ENCODE measurements at regions not wholly inside any gene's neighbourhood (a gene's known extent, or its start where the extent isn't known, plus 50 kb on each side); places are given as distances from the start of the nearest gene placed in this dataset. TPM values are rescaled to one million over a fixed set of nuclear protein-coding genes. Genes with fewer than 3 reads are reported as not detected.

- Mint-ChIP-seq H3K4me1 (ENCODE audit: unreplicated experiment) (no peaks in the 10 kb centered on the region), H3K4me3 (ENCODE audit: unreplicated experiment) (no peak overlapping the region), H3K27ac (ENCODE audit: unreplicated experiment) (no peak overlapping the region), H3K36me3 (ENCODE audit: low read depth, unreplicated experiment) (peaks cover under 1% of the 10 kb centered on the region), H3K9me3 (ENCODE audit: unreplicated experiment) (peaks cover 2% of the 10 kb centered on the region), H3K27me3 (ENCODE audit: unreplicated experiment) (peaks cover 2% of the 10 kb centered on the region)
- DNase-seq (ENCODE audit: low spot score), result no peak
- TF ChIP-seq CTCF (IDR thresholded peaks at IDR 0.05; ENCODE audit: unreplicated experiment), result no peak
Observed at GRCh38 chr3:118833075-118833474, 201.6 kb downstream of the IGSF11 start.

- peaks cover 4% of the 10 kb centered on the region for H3K36me3 Mint-ChIP-seq (ENCODE audit: low read depth, unreplicated experiment)
- no peaks in the 10 kb centered on the region for H3K4me1 Mint-ChIP-seq (ENCODE audit: unreplicated experiment)
- H3K9me3 Mint-ChIP-seq (ENCODE audit: unreplicated experiment), result peaks cover 15% of the 10 kb centered on the region
- H3K4me3 Mint-ChIP-seq (ENCODE audit: unreplicated experiment), result no peak overlapping the region
- DNase-seq (ENCODE audit: low spot score), result no peak
- TF ChIP-seq CTCF (IDR thresholded peaks at IDR 0.05; ENCODE audit: unreplicated experiment), result no peak
- H3K27me3 Mint-ChIP-seq (ENCODE audit: unreplicated experiment), result peaks cover 2% of the 10 kb centered on the region
- no peak overlapping the region for H3K27ac Mint-ChIP-seq (ENCODE audit: unreplicated experiment)
Observed at GRCh38 chr3:118838871-118839270, 195.8 kb downstream of the IGSF11 start.

DNA sequence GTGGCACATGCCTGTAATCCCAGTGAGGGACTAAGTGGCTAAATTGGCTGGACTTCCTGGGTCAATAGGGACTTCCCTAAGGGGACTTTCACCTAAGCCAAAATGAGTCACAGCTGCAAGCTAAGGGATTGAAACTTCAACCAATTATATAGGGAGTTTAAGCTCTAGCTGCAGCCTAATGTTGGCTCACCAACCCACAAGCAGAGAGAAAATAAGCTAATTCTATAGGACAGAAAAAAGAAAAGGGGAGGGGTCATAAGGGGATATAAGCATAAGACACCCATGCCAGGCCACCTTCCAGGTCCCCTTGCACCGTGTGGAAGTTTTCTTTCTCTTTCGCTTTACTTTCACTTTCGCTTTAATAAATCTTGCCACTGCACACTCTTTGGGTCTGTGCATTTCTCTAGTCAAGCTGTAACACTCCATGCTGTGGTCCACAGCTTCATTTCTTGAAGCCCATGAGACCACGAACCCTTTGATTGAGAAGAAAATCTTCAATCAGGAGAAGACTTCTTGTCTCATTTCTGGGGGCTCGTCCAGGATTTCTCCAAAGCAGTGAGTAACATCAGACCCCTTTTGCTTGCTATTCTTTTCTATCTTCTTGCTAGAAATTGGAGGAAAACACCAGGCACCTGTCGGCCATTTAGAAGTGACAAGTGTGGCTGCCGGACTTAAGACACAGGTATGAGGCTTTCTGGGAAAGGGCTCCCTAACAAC is 192.3 kb downstream of the IGSF11 start:
- peaks cover 15% of the 10 kb centered on the region for H3K9me3 Mint-ChIP-seq (ENCODE audit: unreplicated experiment)
- H3K4me3 Mint-ChIP-seq (ENCODE audit: unreplicated experiment), result no peak overlapping the region
- H3K36me3 Mint-ChIP-seq (ENCODE audit: low read depth, unreplicated experiment), result peaks cover 4% of the 10 kb centered on the region
- no peak for DNase-seq (ENCODE audit: low spot score)
- no peak overlapping the region for H3K27ac Mint-ChIP-seq (ENCODE audit: unreplicated experiment)
- no peaks in the 10 kb centered on the region for H3K4me1 Mint-ChIP-seq (ENCODE audit: unreplicated experiment)
- TF ChIP-seq CTCF (IDR thresholded peaks at IDR 0.05; ENCODE audit: unreplicated experiment), result no peak
- H3K27me3 Mint-ChIP-seq (ENCODE audit: unreplicated experiment), result no peaks in the 10 kb centered on the region

- TF ChIP-seq CTCF (IDR thresholded peaks at IDR 0.05; ENCODE audit: unreplicated experiment), result no peak
- Mint-ChIP-seq H3K27me3 (ENCODE audit: unreplicated experiment) (no peaks in the 10 kb centered on the region), H3K9me3 (ENCODE audit: unreplicated experiment) (peaks cover 4% of the 10 kb centered on the region), H3K4me3 (ENCODE audit: unreplicated experiment) (no peak overlapping the region), H3K27ac (ENCODE audit: unreplicated experiment) (no peak overlapping the region), H3K36me3 (ENCODE audit: low read depth, unreplicated experiment) (no peaks in the 10 kb centered on the region), H3K4me1 (ENCODE audit: unreplicated experiment) (no peaks in the 10 kb centered on the region)
- DNase-seq (ENCODE audit: low spot score), result no peak
Observed at GRCh38 chr3:118846176-118846575, 188.5 kb downstream of the IGSF11 start.

Small RNA genes lying in the stretch of these regions (microRNA-seq; reads per million reads assigned to microRNA genes)
- not detected for gene MIR4447 (ENCODE audit: unreplicated experiment)
